Erythroblast (primary cell): ENCODE measurements at regions not wholly inside any gene's neighbourhood (a gene's known extent, or its start where the extent isn't known, plus 50 kb on each side); places are given as distances from the start of the nearest gene placed in this dataset.

ENCODE experiments used
- GATA1 ChIP-seq: IDR thresholded peaks from 2 replicates; pipeline ENCODE4 v1.6.1; 2011; ENCODE audit warnings: low read depth, mild to moderate bottlenecking, control low read depth, low read length, moderate library complexity
- POLR2A ChIP-seq: IDR thresholded peaks from 2 replicates; pipeline ENCODE4 v1.6.1; 2011; ENCODE audit warnings: mild to moderate bottlenecking, low read length

DNA sequence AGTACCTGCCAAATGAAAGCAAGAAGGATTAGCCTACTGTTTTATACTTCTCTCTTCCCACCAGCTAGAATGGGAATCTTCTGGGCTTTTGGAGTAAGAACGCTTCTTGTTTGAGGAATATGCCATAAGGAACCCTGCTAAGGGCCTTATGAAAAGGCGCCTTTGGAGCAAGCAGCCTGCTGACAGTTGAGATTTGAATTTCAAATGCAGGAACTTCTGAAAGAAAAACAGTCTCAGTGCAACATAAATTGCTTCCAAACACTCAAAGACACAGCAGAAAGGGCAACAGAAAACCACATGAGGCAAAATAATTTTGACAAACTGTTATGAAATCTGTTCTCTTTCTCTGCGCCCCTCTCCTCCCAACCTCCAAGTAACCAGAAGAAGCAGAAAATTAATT lies 149.4 kb upstream of the B3GAT2 start:
- no peak for TF ChIP-seq POLR2A
- TF ChIP-seq GATA1, result no peak
